ENCODE measurements at regions not wholly inside any gene's neighbourhood (a gene's known extent, or its start where the extent isn't known, plus 50 kb on each side); places are given as distances from the start of the nearest gene placed in this dataset.
"Not testable (repeated sequence)": the region's sequence is repeated elsewhere in the genome, so short reads cannot be mapped to it uniquely, and the experiment has no call there.

DNA sequence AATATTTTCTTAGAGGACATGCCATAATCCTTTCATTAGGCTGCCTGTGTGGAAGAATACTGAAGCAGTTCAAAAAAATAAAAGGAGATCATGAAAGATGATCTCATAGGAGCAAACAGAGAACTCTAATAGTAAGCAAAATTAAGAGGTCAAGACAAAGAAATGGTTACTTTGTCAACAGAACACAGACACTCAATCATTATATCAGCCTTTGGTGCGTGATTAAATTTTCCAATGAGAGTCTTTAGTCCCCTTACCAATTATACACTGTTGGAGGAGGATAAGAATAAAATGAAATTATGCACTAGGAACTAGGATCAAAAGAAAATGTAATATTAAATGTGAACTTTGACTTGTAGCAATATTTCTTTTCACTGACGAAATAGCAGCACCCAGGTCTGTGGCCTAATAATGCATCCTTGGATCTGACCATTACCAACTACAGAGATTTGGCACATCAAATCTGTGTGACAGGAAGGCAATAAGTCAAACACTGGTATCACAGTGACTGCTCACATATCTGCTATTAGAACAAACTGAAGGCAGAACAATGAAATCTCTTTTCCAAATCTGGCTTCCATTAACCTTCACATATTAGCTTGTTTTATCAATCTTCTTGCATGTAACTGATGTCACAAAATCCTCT is 1812.9 kb downstream of the PLA2G4A start:
- Mint-ChIP-seq H3K9me3 (peaks cover 3 to 56% (median 32%) of the 10 kb centered on the region in 6 donors), H3K27me3 (ENCODE audit: low read depth in 3 of 3) (no peaks in the 10 kb centered on the region), H3K4me1 (no peaks in the 10 kb centered on the region), H3K36me3 (peaks cover 0 to 4% (median 0%) of the 10 kb centered on the region in 3 donors), H3K4me3 (no peak overlapping the region), H3K27ac (no peak overlapping the region)
- DNase-seq = no peak

DNA sequence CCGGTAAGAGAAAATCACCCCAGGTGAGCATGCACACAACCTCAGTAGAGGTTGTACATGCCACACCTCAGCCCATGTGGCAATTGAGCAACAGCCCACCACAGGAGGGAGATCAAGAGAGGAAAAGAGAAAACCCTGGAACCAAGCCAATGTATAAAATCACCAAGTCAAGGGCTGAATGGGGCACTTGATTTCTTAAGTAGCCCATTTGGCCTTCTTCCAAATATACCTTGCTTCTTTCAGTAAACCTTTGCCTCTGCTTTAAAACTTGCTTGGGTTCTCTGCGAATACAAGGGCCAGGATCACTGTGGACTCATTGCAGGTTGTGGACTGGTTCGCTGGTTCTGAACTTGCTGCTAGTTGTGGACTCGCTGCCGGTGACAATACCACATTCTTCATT is 1814.0 kb downstream of the PLA2G4A start:
- H3K9me3 Mint-ChIP-seq = peaks cover 3 to 53% (median 32%) of the 10 kb centered on the region in 6 donors
- peaks cover 0 to 4% (median 0%) of the 10 kb centered on the region in 3 donors for H3K36me3 Mint-ChIP-seq
- no peak overlapping the region for H3K27ac Mint-ChIP-seq
- H3K4me1 Mint-ChIP-seq = no peaks in the 10 kb centered on the region
- H3K4me3 Mint-ChIP-seq = no peak overlapping the region
- DNase-seq = no peak
- H3K27me3 Mint-ChIP-seq (ENCODE audit: low read depth in 3 of 3) = no peaks in the 10 kb centered on the region

GRCh38 chr1:188652678-188653077 is 1823.9 kb downstream of the PLA2G4A start:
- no peaks in the 10 kb centered on the region for H3K36me3 Mint-ChIP-seq

GRCh38 chr1:188655966-188656365 is 1821.7 kb downstream of the BRINP3 start:
- peaks cover 2 to 21% (median 12%) of the 10 kb centered on the region in 6 donors for H3K9me3 Mint-ChIP-seq
- not testable (repeated sequence) for H3K4me1 Mint-ChIP-seq; H3K36me3 Mint-ChIP-seq; H3K4me3 Mint-ChIP-seq; DNase-seq; H3K27ac Mint-ChIP-seq; H3K27me3 Mint-ChIP-seq (ENCODE audit: low read depth in 3 of 3)

More at GRCh38 chr1:188652678-188653077, 1823.9 kb downstream of the PLA2G4A start:
- peaks cover 5 to 38% (median 16%) of the 10 kb centered on the region in 6 donors for H3K9me3 Mint-ChIP-seq
- H3K4me1 Mint-ChIP-seq = no peaks in the 10 kb centered on the region
- no peaks in the 10 kb centered on the region for H3K27me3 Mint-ChIP-seq (ENCODE audit: low read depth in 3 of 3)
- DNase-seq = no peak
- H3K4me3 Mint-ChIP-seq = no peak overlapping the region
- no peak overlapping the region for H3K27ac Mint-ChIP-seq

- H3K4me1 Mint-ChIP-seq = no peaks in the 10 kb centered on the region
- no peaks in the 10 kb centered on the region for H3K36me3 Mint-ChIP-seq
- H3K4me3 Mint-ChIP-seq = no peak overlapping the region
- no peak overlapping the region for H3K27ac Mint-ChIP-seq
- no peaks in the 10 kb centered on the region for H3K27me3 Mint-ChIP-seq (ENCODE audit: low read depth in 3 of 3)
- H3K9me3 Mint-ChIP-seq = peaks cover 0 to 15% (median 6%) of the 10 kb centered on the region in 6 donors
- DNase-seq = no peak
Measured at GRCh38 chr1:188660572-188660971, 1817.1 kb downstream of the BRINP3 start.

DNA sequence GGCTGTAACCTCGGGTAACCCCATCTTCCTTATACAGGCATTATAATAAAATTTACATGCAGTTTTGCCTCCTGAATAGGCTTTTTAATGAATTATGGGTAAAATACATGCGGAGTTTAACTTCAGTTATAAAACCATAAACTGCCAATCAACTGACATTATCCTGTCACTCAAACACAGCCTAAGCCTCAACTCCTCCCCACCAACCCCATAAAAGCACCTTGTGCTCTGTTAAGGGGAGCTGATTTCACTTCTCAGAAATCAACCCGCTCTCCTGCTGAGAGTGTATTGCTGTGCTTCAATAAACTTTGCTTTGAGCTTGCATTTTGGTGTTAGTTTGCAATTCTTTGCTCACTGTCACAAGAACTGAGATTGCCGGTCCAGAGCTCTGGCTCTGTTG is 1812.2 kb downstream of the BRINP3 start:
- no peak for DNase-seq
- H3K4me3 Mint-ChIP-seq = no peak overlapping the region
- peaks cover 3 to 41% (median 23%) of the 10 kb centered on the region in 6 donors for H3K9me3 Mint-ChIP-seq
- no peaks in the 10 kb centered on the region for H3K36me3 Mint-ChIP-seq
- H3K27ac Mint-ChIP-seq = no peak overlapping the region
- no peaks in the 10 kb centered on the region for H3K4me1 Mint-ChIP-seq
- H3K27me3 Mint-ChIP-seq (ENCODE audit: low read depth in 3 of 3) = no peaks in the 10 kb centered on the region

- no peak overlapping the region for H3K4me3 Mint-ChIP-seq
- DNase-seq = no peak
- no peak overlapping the region for H3K27ac Mint-ChIP-seq
- peaks cover 0 to 3% (median 0%) of the 10 kb centered on the region in 3 donors for H3K36me3 Mint-ChIP-seq
- no peaks in the 10 kb centered on the region for H3K4me1 Mint-ChIP-seq
- no peaks in the 10 kb centered on the region for H3K27me3 Mint-ChIP-seq (ENCODE audit: low read depth in 3 of 3)
- peaks cover 3 to 57% (median 32%) of the 10 kb centered on the region in 6 donors for H3K9me3 Mint-ChIP-seq
Measured at GRCh38 chr1:188668083-188668482, 1809.6 kb downstream of the BRINP3 start.

- peaks cover 5 to 56% (median 33%) of the 10 kb centered on the region in 6 donors for H3K9me3 Mint-ChIP-seq
- DNase-seq = no peak
- H3K27me3 Mint-ChIP-seq (ENCODE audit: low read depth in 3 of 3) = no peaks in the 10 kb centered on the region
- H3K27ac Mint-ChIP-seq = no peak overlapping the region
- H3K4me1 Mint-ChIP-seq = no peaks in the 10 kb centered on the region
- no peak overlapping the region for H3K4me3 Mint-ChIP-seq
- H3K36me3 Mint-ChIP-seq = peaks cover 0 to 3% (median 0%) of the 10 kb centered on the region in 3 donors
Measured at GRCh38 chr1:188669728-188670382, 1807.8 kb downstream of the BRINP3 start.

DNA sequence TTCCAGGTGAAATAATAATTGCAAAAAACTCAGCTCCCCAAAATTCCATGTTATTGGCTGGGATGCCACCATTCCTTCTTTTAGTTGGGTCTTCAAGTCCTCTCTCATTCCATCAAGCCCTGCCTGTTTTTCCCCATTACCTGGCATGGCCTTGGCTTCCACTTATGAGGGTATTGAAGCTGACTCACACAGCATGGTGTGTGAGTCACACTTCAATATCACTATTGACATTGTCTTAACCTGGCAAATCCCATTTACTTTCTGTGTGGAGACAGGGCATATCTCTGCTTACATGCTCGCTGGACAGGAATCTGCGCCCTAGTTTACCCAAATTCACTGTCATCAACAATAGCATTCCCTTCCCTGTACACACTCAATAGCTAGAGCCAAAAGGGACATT is 1806.8 kb downstream of the BRINP3 start:
- Mint-ChIP-seq H3K27ac (no peak overlapping the region), H3K9me3 (peaks cover 6 to 60% (median 35%) of the 10 kb centered on the region in 6 donors), H3K27me3 (ENCODE audit: low read depth in 3 of 3) (no peaks in the 10 kb centered on the region), H3K36me3 (peaks cover 0 to 3% (median 3%) of the 10 kb centered on the region in 3 donors), H3K4me1 (no peaks in the 10 kb centered on the region), H3K4me3 (no peak overlapping the region)
- no peak for DNase-seq

DNA sequence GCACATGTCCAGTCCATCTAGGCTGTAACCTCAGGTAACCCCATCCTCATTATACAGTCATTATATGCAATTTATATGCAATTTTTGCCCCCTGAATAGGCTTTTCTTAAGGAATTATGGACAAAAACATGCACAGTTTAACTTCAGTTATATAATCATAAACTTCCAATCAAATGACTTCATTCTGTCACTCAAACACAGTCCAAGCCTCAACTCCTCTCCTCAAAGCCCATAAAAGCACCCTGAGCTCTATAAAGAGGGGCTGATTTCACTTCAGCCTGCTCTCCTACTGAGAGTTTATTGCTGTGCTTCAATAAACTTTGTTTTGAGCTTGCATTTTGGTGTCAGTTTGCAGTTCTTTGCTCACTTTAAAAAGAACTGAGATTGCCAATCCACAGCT is 1805.5 kb downstream of the BRINP3 start:
- peaks cover 6 to 56% (median 34%) of the 10 kb centered on the region in 6 donors for H3K9me3 Mint-ChIP-seq
- no peak for DNase-seq
- H3K4me3 Mint-ChIP-seq = no peak overlapping the region
- H3K4me1 Mint-ChIP-seq = no peaks in the 10 kb centered on the region
- peaks cover 0 to 3% (median 0%) of the 10 kb centered on the region in 3 donors for H3K27me3 Mint-ChIP-seq (ENCODE audit: low read depth in 3 of 3)
- H3K27ac Mint-ChIP-seq = no peak overlapping the region
- H3K36me3 Mint-ChIP-seq = peaks cover 0 to 3% (median 3%) of the 10 kb centered on the region in 3 donors

GRCh38 chr1:188689542-188689941 is 1788.1 kb downstream of the BRINP3 start:
- no peaks in the 10 kb centered on the region for H3K4me1 Mint-ChIP-seq
- DNase-seq = no peak
- H3K9me3 Mint-ChIP-seq = peaks cover 12 to 56% (median 31%) of the 10 kb centered on the region in 6 donors
- peaks cover 0 to 4% (median 0%) of the 10 kb centered on the region in 3 donors for H3K36me3 Mint-ChIP-seq
- no peak overlapping the region for H3K27ac Mint-ChIP-seq
- no peak overlapping the region for H3K4me3 Mint-ChIP-seq
- no peaks in the 10 kb centered on the region for H3K27me3 Mint-ChIP-seq (ENCODE audit: low read depth in 3 of 3)

DNA sequence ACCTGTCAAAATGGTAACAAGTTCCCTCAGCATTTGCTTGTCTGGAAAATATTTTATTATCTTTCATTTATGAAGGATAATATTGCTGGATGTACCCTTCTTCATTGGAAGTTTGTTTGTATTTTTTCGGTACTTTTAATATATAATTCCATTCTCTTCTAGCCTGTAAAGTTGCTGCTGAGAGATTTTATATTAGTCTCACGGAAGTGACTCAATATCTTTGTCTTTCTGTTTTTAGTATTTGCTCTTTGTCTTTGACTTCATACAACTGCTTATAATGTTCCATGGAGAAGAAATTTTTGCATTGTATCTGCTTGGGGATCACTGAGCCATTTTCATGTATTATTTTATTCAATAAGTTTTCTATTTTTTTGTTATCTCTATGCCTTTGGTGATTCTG is 1777.5 kb downstream of the BRINP3 start:
- no peaks in the 10 kb centered on the region for H3K4me1 Mint-ChIP-seq
- no peak overlapping the region for H3K4me3 Mint-ChIP-seq
- H3K9me3 Mint-ChIP-seq = peaks cover 6 to 78% (median 54%) of the 10 kb centered on the region in 6 donors
- H3K27ac Mint-ChIP-seq = no peak overlapping the region
- H3K36me3 Mint-ChIP-seq = peaks cover 0 to 3% (median 0%) of the 10 kb centered on the region in 3 donors
- H3K27me3 Mint-ChIP-seq (ENCODE audit: low read depth in 3 of 3) = peaks cover 0 to 6% (median 2%) of the 10 kb centered on the region in 3 donors
- DNase-seq = no peak

DNA sequence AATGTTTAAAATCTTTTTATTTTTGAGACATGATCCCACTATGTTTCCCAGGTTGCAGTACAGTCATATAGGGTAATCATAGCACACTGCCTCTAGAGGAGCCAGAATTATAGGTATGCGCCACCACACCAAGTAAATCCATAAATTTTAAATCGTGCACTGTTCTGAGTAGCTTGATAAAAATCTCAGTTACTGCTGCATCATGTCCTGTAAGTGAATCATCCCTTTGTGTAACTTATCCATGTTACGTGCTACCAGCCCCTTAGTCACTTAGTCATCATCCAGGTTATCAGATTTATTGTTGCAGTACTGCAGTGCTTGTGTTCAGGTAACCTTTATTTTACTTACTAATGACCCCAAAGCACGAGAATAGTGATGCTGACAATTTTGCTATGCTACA is 1770.9 kb downstream of the BRINP3 start:
- Mint-ChIP-seq H3K9me3 (peaks cover 23 to 65% (median 41%) of the 10 kb centered on the region in 6 donors), H3K27me3 (ENCODE audit: low read depth in 3 of 3) (peaks cover 0 to 3% (median 0%) of the 10 kb centered on the region in 3 donors), H3K27ac (no peak overlapping the region), H3K36me3 (peaks cover 0 to 4% (median 3%) of the 10 kb centered on the region in 3 donors), H3K4me3 (no peak overlapping the region), H3K4me1 (no peaks in the 10 kb centered on the region)
- no peak for DNase-seq

DNA sequence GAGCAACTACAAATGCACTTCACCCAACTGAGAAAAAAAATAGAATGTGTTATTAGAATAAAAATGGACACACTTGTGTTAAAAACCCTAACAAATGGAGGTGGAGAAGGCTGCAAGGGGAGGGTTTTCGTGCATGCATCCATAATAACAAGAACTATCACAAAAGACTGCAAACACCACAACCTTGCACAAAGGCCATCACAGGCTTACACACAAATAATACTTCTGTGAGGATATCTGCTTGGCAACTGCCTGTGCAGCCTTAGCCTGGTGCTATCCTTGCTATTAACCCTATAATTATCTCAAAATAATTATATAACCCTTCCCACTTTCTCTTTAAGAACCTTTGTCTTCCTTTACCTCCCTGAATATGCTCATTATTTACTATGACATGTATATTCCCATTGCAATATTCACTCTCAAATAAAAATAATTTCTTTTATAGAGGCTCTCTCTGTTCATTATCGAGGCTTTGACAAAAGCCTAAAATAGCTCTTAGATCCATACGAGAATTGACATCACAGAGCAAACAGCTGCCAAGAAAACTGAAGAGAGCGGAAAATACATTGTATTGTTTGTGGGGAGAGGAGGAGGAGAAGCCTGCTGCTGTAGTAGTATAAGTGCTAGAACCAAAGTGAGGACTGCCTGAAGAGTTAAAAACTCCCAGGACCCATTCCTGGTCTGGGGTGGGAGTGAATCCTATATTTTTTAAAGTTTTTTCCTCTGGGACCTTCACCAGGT is 1768.7 kb downstream of the BRINP3 start:
- Mint-ChIP-seq H3K4me3 (no peak overlapping the region), H3K27me3 (ENCODE audit: low read depth in 3 of 3) (peaks cover 0 to 2% (median 0%) of the 10 kb centered on the region in 3 donors), H3K36me3 (peaks cover 0 to 4% (median 0%) of the 10 kb centered on the region in 3 donors), H3K4me1 (no peaks in the 10 kb centered on the region), H3K27ac (no peak overlapping the region), H3K9me3 (peaks cover 17 to 61% (median 36%) of the 10 kb centered on the region in 6 donors)
- no peak for DNase-seq
